COR-L47 (cell line): ENCODE measurements at regions not wholly inside any gene's neighbourhood (a gene's known extent, or its start where the extent isn't known, plus 50 kb on each side); places are given as distances from the start of the nearest gene placed in this dataset.

Experiments
- DNase-seq: peaks from one replicate; lab custom pipeline; 2025; lab: John Stamatoyannopoulos, UW

- DNase-seq: no peak
Measured at GRCh38 chr4:125140966-125141495, 173.7 kb upstream of the FAT4 start.

DNA sequence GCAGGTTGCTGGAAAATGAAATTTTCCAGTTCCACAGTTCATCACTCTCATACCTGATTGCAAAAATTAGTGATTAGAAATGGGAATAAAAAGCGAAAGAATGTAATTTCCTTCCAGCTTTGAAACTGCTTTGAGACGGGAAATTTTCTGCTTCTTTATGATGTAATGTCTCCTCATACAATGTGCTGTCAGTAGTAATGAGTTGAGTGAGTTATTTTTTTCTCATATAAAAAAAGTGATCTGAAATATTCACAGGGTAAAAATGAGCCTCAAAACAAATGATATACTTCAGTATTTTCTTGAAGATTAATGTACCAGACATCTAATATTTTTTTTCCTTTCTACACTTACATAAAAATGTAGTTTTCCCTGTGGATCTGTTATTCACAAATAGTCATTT lies 179.1 kb upstream of the FAT4 start:
- no peak for DNase-seq

DNA sequence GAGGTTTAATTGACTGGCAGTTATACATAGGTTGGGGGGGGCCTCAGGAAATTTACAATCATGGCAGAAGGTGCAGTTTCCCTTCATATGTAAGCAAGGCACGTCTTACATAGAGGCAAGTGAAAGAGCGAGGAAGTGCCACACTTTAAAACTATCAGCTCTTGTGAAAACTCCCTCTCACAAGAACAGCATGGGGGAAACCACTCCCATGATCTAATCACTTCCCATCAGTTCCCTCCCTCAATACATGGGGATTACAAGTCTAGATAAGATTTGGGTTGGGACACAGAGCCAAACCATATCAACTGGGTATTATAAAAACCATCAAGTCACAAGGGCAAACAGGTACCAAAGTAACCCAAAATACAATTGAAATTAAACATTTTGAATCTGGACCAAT lies 182.0 kb upstream of the FAT4 start:
- DNase-seq: no peak

DNA sequence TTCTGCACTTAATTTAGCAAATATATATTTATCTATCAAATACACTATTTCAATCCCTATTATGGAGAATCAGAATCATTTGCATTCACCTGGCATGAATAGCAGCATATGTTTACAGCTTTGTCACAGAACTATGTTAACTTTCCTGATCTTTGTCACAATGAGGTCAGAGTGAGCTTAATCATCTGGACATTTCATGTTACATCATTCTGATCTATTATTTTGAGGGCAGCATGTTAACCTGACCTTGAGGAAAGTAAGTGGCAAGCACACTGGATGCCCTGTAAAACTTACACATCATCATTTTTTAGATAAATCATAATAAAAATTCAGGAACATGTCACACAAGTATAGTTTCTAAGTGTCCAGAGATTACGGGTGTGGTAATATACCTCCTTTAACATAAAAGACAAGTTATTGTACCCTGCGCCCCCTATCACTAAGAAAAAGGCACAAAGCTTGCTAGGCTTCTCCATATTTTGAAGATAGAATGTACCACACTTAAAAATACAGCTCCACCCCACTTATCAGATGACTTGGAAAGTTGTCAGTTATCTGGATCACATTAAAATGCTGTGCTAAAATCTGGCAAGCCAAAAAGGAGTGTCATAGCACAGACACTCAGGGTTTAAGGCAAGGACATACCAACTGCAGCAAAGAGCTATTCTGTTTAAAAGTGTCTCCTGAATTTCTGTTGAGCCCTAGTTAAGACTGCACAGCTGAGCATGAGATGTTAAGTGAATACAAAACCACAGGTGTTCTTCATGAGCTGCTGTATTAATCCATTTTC lies 182.7 kb upstream of the FAT4 start:
- DNase-seq: no peak

GRCh38 chr4:125125276-125125675 lies 189.5 kb upstream of the FAT4 start:
- DNase-seq: no peak

DNA sequence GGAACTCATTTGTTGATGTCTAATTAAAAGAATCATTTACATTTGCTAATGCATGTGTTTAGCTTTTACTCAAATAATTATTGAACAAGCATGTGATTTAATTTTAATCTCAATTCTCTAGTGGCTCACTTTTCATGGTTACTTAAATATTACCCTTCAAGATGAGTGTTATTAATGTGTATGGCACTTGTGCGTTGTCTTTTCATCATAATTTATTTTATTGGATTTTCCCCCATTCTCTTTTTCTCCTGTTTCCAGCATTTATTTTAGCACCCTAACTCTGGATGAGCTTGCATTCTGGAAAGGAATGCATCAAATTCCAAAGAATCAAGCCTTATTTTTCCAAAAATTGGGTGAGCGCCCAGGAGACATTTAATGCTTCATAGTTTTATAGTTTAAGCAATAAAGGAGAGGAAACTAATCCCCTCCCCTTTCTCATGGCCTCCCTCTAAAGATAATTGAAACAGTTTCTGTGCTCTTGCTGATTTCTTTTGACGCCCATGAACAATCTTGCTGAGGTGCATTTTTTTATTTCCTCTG lies 191.1 kb upstream of the FAT4 start:
- no peak for DNase-seq

DNA sequence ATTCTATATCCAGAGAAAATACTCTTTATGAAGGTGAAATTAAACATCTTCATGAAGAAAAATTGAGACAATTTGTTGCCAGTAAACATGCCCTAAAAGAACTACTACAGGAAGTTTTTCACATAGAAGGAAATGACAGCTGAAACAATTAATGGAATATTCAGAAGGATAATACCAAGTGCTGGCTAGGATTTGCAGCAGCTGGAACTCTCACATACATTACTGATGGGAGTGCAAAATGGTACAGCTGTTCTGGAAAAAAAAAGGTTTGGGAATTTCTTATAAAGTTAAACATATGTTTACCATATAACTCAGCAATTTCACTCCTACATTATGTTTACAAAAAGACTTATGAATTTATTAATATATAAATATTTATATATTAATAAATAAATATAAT lies 193.2 kb upstream of the FAT4 start:
- no peak for DNase-seq

- DNase-seq: no peak
Measured at GRCh38 chr4:125116431-125116830, 198.3 kb upstream of the FAT4 start.

- DNase-seq: no peak
Measured at GRCh38 chr4:125115941-125116340, 198.8 kb upstream of the FAT4 start.

- no peak for DNase-seq
Measured at GRCh38 chr4:125115476-125115875, 199.3 kb upstream of the FAT4 start.

DNA sequence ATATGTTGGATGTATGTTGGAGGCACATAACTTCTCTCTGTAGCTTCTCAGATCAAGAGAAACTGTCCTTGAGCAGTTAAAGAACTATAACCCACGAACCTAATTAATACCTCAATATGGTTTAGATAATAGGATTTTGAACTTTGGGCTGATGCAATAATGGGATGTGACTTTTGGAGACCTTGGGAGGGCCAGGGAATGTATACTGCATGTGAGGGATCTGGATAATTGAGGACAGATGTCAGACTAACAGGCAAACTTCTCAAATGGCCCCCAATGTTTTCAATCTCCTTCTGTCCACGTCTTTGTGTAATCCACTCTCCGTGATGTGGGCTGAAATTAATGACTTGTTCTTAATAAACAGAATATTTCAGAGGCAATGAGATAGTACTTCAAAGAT lies 202.2 kb upstream of the FAT4 start:
- DNase-seq: no peak

DNA sequence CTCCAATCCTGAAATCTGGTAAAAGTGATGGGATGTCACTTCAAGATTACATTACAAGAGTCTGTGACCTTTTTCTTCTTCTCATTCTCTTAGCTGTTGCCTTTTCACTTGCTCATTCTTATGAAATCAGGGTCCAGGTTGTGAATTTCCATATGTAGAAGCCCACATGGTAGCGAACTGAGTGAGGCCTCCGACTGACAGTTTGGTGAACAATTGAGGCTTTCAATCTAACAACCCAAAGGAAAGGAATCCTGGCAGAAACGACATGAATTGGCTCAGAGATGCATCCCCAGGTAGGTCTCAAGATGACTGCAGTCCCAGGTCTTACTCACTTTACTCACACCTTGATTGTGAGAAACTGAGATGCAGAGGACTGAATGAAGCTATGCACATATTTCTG lies 203.4 kb upstream of the FAT4 start:
- DNase-seq: no peak

DNA sequence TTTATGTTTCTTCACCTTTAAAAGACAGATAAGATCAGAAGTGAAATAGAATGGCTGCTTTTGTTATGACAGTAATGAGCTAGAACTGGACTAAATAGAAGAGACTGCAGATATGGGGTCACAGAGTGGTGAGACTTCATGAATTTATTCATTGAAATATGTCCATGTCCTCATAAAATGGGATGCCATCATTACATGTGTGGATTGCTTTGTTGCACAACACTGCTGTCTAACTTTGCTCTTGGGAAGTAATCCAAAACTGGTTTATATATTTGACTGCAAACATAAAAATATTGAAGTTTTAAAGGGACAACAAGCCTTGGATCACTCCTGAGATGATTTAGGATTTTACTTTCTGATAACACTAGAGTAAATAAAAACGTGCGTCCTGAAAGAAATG lies 209.2 kb upstream of the FAT4 start:
- DNase-seq: no peak

- DNase-seq: no peak
Measured at GRCh38 chr4:125104616-125105015, 210.1 kb upstream of the FAT4 start.

DNA sequence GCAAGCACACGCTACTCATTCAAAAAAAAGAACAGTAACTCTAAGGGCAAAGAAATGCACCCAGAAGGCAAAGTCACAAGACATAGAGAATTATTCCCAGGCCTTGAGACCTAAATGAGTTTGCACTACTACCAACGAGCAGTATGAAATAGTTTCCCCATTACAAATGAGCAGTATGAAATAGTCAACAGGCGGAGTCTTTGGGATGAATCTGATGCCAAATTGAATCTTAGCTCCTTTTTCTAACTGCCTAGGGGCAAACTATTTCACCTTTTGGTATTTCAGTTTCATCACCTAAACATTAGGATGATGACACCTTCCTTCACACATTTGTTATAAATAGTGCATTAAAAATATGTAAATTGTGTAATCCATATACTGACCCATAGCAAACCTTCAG lies 213.0 kb upstream of the FAT4 start:
- DNase-seq: no peak

DNA sequence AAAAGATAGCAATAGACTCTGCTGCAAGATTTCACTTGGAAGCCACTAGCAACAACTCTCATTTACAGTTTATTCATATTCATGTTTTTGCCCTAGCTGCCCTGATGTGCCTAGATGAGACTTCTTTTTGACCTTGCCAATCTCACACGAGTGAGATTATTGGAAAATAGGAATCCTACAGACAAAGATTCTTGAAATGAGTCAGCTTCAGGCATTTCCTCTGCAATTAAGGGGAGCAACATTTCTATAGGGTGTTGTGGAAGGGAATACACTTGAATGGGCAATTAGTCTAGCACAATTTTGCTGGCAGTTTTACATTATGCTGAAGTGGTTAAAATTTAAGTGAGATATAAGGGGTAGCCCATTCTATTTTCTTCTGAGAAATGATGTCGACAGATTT lies 217.0 kb upstream of the FAT4 start:
- DNase-seq: no peak

- no peak for DNase-seq
Measured at GRCh38 chr4:125096662-125097061, 218.1 kb upstream of the FAT4 start.

GRCh38 chr4:125091541-125091940 lies 223.2 kb upstream of the FAT4 start:
- DNase-seq: no peak

GRCh38 chr4:125091101-125091500 lies 223.7 kb upstream of the FAT4 start:
- DNase-seq: no peak

DNA sequence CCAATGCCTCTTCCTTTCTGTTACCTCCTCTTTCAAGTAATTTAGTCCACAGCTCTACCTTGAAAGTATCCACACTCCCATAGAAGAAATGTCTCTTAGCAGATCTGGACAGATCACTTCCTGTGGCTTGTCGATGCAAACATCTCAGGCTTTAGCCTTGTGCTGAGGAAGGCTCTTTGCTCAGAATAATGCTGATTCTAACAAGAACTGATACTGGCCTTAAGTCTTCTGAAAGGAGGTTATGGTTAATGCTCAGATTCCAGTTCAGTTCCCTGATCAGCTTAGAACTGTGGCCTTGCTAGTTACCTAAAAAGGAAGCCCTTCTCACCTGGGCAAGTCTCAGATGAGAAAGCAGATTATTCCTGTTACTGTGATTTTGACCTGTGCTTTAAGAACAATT lies 230.1 kb upstream of the FAT4 start:
- no peak for DNase-seq

GRCh38 chr4:125082729-125083417 lies 231.9 kb upstream of the FAT4 start:
- no peak for DNase-seq

DNA sequence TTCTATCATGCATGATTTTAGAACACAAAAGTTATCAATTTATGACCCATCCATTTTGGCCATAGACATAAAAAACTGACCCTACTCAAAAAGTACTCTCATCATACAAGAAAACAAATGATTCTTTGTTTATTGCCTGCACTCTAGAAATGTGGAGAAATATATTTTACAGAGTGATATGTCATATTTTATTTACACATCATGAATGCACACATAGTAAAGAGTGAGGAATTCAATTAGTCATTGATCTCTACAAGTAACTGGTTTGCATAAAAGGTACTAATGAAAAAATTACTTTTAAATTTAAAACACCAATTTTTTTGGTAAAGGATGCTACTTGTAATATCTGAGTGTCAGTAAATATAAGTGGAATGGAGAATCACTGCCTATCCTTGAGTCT lies 242.5 kb upstream of the FAT4 start:
- no peak for DNase-seq

DNA sequence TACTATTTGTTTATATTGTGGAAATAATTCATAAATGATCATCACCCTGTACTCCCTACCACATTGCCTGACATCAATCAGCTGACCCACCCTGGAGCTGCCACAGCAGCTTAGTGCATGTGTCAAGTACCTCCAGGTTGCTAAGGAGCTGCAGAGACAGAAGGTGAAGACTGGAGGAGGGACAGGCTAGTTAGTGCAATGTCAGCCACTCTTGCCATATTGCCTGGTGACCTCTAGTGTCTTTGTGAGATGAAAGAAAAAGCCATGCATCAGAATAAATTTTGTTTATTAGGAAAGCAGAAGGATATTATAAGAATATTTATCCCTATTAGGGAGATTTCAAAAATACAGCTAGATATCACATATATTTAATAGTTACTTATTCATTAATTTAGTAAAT lies 243.9 kb upstream of the FAT4 start:
- DNase-seq: peak; percentile 9
